GM21737 (cell line): ENCODE measurements at regions not wholly inside any gene's neighbourhood (a gene's known extent, or its start where the extent isn't known, plus 50 kb on each side); places are given as distances from the start of the nearest gene placed in this dataset.
A peak's percentile ranks its signal among the peaks of the same experiment; 100 is the strongest.

Experiments
- ATAC-seq: cut with Tn5 transposase; IDR thresholded peaks from one replicate; pipeline ENCODE4 v1.9.1; 2021; ENCODE audit warnings: mild to moderate bottlenecking, moderate library complexity; ENCODE audit not compliant: unreplicated experiment

- ATAC-seq: no peak
Measured at GRCh38 chr4:138086611-138087041, 155.5 kb downstream of the SLC7A11 start.

GRCh38 chr4:138085736-138086305 is 156.3 kb downstream of the SLC7A11 start:
- ATAC-seq: no peak

- no peak for ATAC-seq
Measured at GRCh38 chr4:138078751-138079520, 163.2 kb downstream of the SLC7A11 start.

- no peak for ATAC-seq
Measured at GRCh38 chr4:138078253-138078652, 163.9 kb downstream of the SLC7A11 start.

- no peak for ATAC-seq
Measured at GRCh38 chr4:138076561-138076960, 165.6 kb downstream of the SLC7A11 start.

- no peak for ATAC-seq
Measured at GRCh38 chr4:138070816-138071215, 171.3 kb downstream of the SLC7A11 start.

- ATAC-seq: no peak
Measured at GRCh38 chr4:138063581-138063980, 178.6 kb downstream of the SLC7A11 start.

- no peak for ATAC-seq
Measured at GRCh38 chr4:138062929-138063328, 179.2 kb downstream of the SLC7A11 start.

- no peak for ATAC-seq
Measured at GRCh38 chr4:138056541-138056940, 185.6 kb downstream of the SLC7A11 start.

GRCh38 chr4:138055890-138056289 is 186.3 kb downstream of the SLC7A11 start:
- no peak for ATAC-seq

GRCh38 chr4:138053641-138054301 is 188.4 kb downstream of the SLC7A11 start:
- ATAC-seq: no peak

GRCh38 chr4:138052806-138053632 is 189.1 kb downstream of the SLC7A11 start:
- no peak for ATAC-seq

- ATAC-seq: no peak
Measured at GRCh38 chr4:138051157-138051556, 191.0 kb downstream of the SLC7A11 start.

- no peak for ATAC-seq
Measured at GRCh38 chr4:138050601-138051000, 191.5 kb downstream of the SLC7A11 start.

- ATAC-seq: no peak
Measured at GRCh38 chr4:138049355-138049754, 192.8 kb downstream of the SLC7A11 start.

- no peak for ATAC-seq
Measured at GRCh38 chr4:138047290-138047689, 194.9 kb downstream of the SLC7A11 start.

GRCh38 chr4:138045036-138045435 is 197.1 kb downstream of the SLC7A11 start:
- ATAC-seq: no peak

GRCh38 chr4:138039010-138039409 is 203.1 kb downstream of the SLC7A11 start:
- ATAC-seq: no peak

GRCh38 chr4:138037696-138038095 is 204.5 kb downstream of the SLC7A11 start:
- no peak for ATAC-seq

GRCh38 chr4:138035781-138036258 is 206.3 kb downstream of the SLC7A11 start:
- ATAC-seq: peak; percentile 100

- ATAC-seq: no peak
Measured at GRCh38 chr4:138034871-138035270, 207.3 kb downstream of the SLC7A11 start.
